Lung (tissue), 11 donors: ENCODE measurements at regions not wholly inside any gene's neighbourhood (a gene's known extent, or its start where the extent isn't known, plus 50 kb on each side); places are given as distances from the start of the nearest gene placed in this dataset.

Experiments
- ATAC-seq: fragments of 200-7000 bp; cut with Tn5 transposase; one replicate; pipeline ENCODE4 v1.9.1; 2020; ENCODE audit warnings: moderate number of reproducible peaks; ENCODE audit not compliant: insufficient read depth, low FRiP score
- DNase-seq, 3 donors: peaks; one replicate each; pipeline ENCODE4 v3.0.0-alpha.2; 2013 to 2017
- H3K27ac ChIP-seq, 2 donors: one replicate each; pipeline ENCODE4 v1.5.1; 2013; ENCODE audit warnings: mild to moderate bottlenecking in 2 of 2, moderate library complexity in 2 of 2, control low read depth in 1 of 2, inconsistent platforms in 1 of 2, low read depth in 1 of 2, low read length in 1 of 2
- H3K27me3 ChIP-seq, 3 donors: one replicate each; pipeline ENCODE4 v1.5.1; 2013; ENCODE audit warnings: low read length in 2 of 3; ENCODE audit not compliant: control insufficient read depth in 3 of 3, insufficient read depth in 3 of 3
- H3K36me3 ChIP-seq, 4 donors: one replicate each; pipeline ENCODE4 v1.5.1; 2013; ENCODE audit warnings: low read length in 4 of 4, mild to moderate bottlenecking in 1 of 4, moderate library complexity in 1 of 4; ENCODE audit not compliant: control insufficient read depth in 4 of 4, insufficient read depth in 4 of 4
- H3K4me1 ChIP-seq, 5 donors: one replicate each; pipeline ENCODE4 v1.5.1; 2013; ENCODE audit warnings: low read length in 5 of 5, mild to moderate bottlenecking in 2 of 5, moderate library complexity in 1 of 5; ENCODE audit not compliant: control insufficient read depth in 5 of 5, insufficient read depth in 5 of 5
- H3K4me3 ChIP-seq: one replicate; pipeline ENCODE4 v1.5.1; 2013; ENCODE audit warnings: mild to moderate bottlenecking, control low read depth, moderate library complexity
- H3K9ac ChIP-seq, 2 donors: one replicate each; pipeline ENCODE4 v1.5.1; 2013; ENCODE audit warnings: low read length in 2 of 2, control low read depth in 1 of 2; ENCODE audit not compliant: insufficient read depth in 1 of 2
- H3K9me3 ChIP-seq, 4 donors: one replicate each; pipeline ENCODE4 v1.5.1; 2013; ENCODE audit warnings: low read length in 3 of 4, mild to moderate bottlenecking in 1 of 4, moderate library complexity in 1 of 4; ENCODE audit not compliant: control insufficient read depth in 4 of 4, insufficient read depth in 3 of 4
- CTCF ChIP-seq: IDR thresholded peaks from 2 replicates; pipeline ENCODE4 v1.5.1; 2012; ENCODE audit warnings: mild to moderate bottlenecking; ENCODE audit errors: control extremely low read depth, extremely low read depth
- WGBS, 2 donors: extraction: QIAGEN DNeasy Blood & Tissue Kit; methylation state at CpG; one replicate each; pipeline ENCODE4 v1.1.7; 2013; 5-methylcytosine and 5-hydroxymethylcytosine counted together
- donor health status: control.
- donor health status: control.
- donor health status: Bipolar disorder and iron deficiency.
- donor health status: healthy.
- donor health status: DM: yes; HTN: yes; CAD: no.

DNA sequence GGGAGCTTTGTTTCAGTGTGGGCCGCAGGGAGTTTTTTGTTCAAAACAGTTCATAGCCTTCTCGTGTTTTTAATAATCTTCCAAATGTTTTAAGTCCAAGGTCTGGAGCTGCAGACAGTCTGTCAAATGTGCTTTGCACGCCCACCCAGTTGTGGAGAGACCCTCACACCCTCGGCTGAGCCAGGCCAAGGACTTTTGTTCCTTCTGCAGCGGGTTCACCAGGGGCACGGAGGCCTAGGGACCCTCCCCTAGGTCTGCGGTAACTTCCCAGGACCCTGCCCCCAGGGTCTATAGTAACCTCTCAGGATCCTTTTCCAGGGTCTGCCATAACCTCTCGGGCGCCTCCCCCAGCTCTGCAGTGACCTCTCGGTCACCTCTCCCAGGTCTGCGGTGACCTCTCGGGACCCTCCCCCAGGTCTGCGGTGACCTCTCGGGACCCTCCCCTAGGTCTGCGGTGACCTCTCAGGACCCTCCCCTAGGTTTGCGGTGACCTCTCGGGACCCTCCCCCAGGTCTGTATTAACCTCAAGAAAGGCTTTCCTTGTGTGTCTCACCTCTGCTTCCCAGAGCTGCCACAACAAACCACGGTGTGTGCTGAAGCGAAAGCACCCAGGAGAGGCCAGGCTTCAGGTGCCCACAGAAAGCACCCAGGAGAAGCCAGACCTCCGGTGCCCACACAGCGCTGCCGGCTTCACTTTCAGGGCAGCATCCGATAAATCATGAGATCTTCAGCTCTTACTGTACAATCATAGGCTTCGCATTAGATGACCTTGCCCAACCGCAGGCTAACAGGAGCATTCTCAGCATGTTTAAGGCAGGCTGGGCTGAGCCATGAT, 301.9 kb upstream of the SALL3 start:
- no peaks in the 10 kb centered on the region for H3K9me3 ChIP-seq
- TF ChIP-seq CTCF = no peak
- 89 to 93% methylated on average over 25 of the region's 25 CpGs for WGBS, 2 donors
- H3K36me3 ChIP-seq = no peaks in the 10 kb centered on the region
- H3K4me1 ChIP-seq = no peaks in the 10 kb centered on the region
- no peak overlapping the region for H3K27ac ChIP-seq
- ATAC-seq (no peak), DNase-seq (no peak)
- no peak overlapping the region for H3K9ac ChIP-seq
- H3K27me3 ChIP-seq = no peaks in the 10 kb centered on the region
- no peak overlapping the region for H3K4me3 ChIP-seq

GRCh38 chr18:78678318-78678695, 301.3 kb upstream of the SALL3 start:
- H3K36me3 ChIP-seq = no peaks in the 10 kb centered on the region
- TF ChIP-seq CTCF = no peak
- H3K27ac ChIP-seq = no peak overlapping the region
- ATAC-seq = no peak
- no peaks in the 10 kb centered on the region for H3K27me3 ChIP-seq
- 76 to 82% methylated on average over 8 of the region's 8 CpGs for WGBS, 2 donors
- no peak overlapping the region for H3K4me3 ChIP-seq
- H3K9ac ChIP-seq = no peak overlapping the region
- H3K4me1 ChIP-seq = no peaks in the 10 kb centered on the region
- no peak for DNase-seq
- H3K9me3 ChIP-seq = no peaks in the 10 kb centered on the region

- DNase-seq (peak in 1 of 3 donors; percentile 10), ATAC-seq (no peak)
- Histone ChIP-seq H3K9me3 (no peaks in the 10 kb centered on the region), H3K27me3 (no peaks in the 10 kb centered on the region), H3K4me3 (no peak overlapping the region), H3K4me1 (no peaks in the 10 kb centered on the region), H3K9ac (no peak overlapping the region), H3K27ac (no peak overlapping the region), H3K36me3 (no peaks in the 10 kb centered on the region)
- WGBS, 2 donors = 81 to 85% methylated on average over 9 of the region's 9 CpGs
- TF ChIP-seq CTCF = no peak
Measured at GRCh38 chr18:78679031-78679430, 300.6 kb upstream of the SALL3 start.
